GM15510 (cell line): ENCODE measurements at regions not wholly inside any gene's neighbourhood (a gene's known extent, or its start where the extent isn't known, plus 50 kb on each side); places are given as distances from the start of the nearest gene placed in this dataset.

ENCODE experiments used
- POLR2A ChIP-seq: IDR thresholded peaks from 3 replicates; pipeline ENCODE4 v1.6.1; 2011; ENCODE audit warnings: borderline replicate concordance; ENCODE audit not compliant: insufficient read length; ENCODE audit errors: extremely low read depth

- TF ChIP-seq POLR2A = no peak
Observed at GRCh38 chrX:40340116-40340515, 240.7 kb upstream of the ATP6AP2 start.

GRCh38 chrX:40333344-40333743 is 235.6 kb upstream of the BCOR start:
- TF ChIP-seq POLR2A = no peak

- TF ChIP-seq POLR2A = no peak
Observed at GRCh38 chrX:40331762-40332161, 234.0 kb upstream of the BCOR start.

GRCh38 chrX:40331353-40331752 is 233.6 kb upstream of the BCOR start:
- no peak for TF ChIP-seq POLR2A

- no peak for TF ChIP-seq POLR2A
Observed at GRCh38 chrX:40329616-40330015, 231.9 kb upstream of the BCOR start.

DNA sequence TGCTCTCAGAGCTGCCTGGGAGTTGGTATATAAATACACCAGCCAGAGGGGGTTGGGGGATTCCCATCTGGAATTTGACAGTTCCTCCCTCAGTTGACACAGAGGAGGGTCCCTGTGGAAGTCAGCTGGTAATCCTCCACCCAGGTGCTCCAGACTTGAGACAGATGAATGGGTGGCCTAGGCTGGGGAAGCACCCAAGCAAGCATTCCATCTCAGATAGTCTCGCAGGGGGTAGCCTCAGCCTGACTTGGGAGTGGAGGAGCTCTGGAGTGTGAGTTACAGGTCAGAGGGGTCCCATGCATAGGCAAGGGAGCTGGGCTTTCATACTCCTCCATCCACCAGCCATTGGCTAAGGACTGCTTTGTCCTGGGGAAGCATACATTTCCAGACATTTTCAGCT is 229.3 kb upstream of the BCOR start:
- no peak for TF ChIP-seq POLR2A

DNA sequence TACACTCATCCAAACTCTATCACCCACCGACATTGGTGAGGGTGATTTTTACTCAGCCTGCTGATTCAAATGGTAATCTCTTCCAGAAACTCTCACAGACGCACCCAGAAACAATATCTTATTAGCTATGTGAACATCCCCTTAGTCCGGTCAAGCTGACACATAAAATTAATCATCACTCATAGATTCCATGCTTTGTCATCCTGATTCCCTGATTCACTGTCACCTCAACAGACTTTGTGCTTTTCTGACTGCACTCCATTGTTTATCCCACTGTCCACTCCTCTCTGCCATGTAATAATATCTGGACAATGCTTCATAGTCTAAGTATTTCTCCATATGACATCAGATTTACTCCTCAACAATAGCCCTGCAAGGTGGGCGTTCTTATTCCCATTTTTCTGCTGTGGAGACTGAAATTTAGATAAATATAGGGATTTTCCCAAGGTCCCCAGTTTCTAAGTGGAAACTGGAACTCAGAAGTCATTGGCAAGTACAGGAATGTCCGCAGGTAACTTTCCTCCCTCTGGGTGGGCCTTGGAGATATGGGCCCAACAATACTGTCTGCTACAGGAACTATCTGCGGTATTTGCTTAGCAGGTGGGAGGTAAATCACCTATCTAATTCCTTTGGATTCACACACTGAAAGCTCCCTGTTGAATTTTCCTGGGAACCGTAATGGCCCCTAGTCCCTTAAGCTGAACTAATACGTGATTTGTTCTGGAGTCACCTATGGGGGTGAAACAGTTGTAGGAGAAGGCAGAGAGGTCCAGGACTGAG is 228.6 kb upstream of the BCOR start:
- no peak for TF ChIP-seq POLR2A

- TF ChIP-seq POLR2A = no peak
Observed at GRCh38 chrX:40325161-40325560, 227.4 kb upstream of the BCOR start.

GRCh38 chrX:40323977-40324376 is 226.2 kb upstream of the BCOR start:
- no peak for TF ChIP-seq POLR2A

- TF ChIP-seq POLR2A = no peak
Observed at GRCh38 chrX:40320819-40321218, 223.1 kb upstream of the BCOR start.

GRCh38 chrX:40318801-40319200 is 221.0 kb upstream of the BCOR start:
- no peak for TF ChIP-seq POLR2A

DNA sequence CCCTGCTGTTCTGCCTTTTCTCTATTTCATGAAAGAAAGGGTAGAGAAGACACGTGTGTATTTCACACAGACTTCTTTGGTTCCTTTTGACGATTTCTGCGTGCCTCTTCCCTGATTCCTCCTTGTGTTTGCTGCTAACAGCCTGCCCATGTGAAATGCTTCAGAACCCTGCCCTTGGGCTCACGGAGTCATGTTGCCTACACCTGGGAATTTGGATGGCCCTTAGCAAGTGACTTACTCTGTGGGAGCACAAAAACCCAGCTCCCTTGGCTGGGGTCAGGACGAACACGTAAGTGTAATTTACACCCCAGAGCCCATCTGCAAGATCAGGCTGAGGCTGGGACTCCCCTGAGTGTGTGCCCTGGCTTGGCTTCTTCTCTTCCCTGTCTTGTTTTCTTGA is 220.3 kb upstream of the BCOR start:
- no peak for TF ChIP-seq POLR2A

GRCh38 chrX:40316502-40316901 is 218.7 kb upstream of the BCOR start:
- TF ChIP-seq POLR2A = no peak

- no peak for TF ChIP-seq POLR2A
Observed at GRCh38 chrX:40314070-40314469, 216.3 kb upstream of the BCOR start.

GRCh38 chrX:40313269-40313668 is 215.5 kb upstream of the BCOR start:
- TF ChIP-seq POLR2A = no peak

- TF ChIP-seq POLR2A = no peak
Observed at GRCh38 chrX:40310447-40310846, 212.7 kb upstream of the BCOR start.

GRCh38 chrX:40310016-40310415 is 212.3 kb upstream of the BCOR start:
- TF ChIP-seq POLR2A = no peak
